GM18861 (cell line): ENCODE measurements at regions not wholly inside any gene's neighbourhood (a gene's known extent, or its start where the extent isn't known, plus 50 kb on each side); places are given as distances from the start of the nearest gene placed in this dataset.
"Not testable (repeated sequence)": the region's sequence is repeated elsewhere in the genome, so short reads cannot be mapped to it uniquely, and the experiment has no call there.

Experiments used
- ATAC-seq: cut with Tn5 transposase; IDR thresholded peaks from one replicate; pipeline ENCODE4 v1.9.1; 2021; ENCODE audit not compliant: unreplicated experiment

GRCh38 chr2:192675681-192676080 lies 480.9 kb upstream of the TMEFF2 start:
- no peak for ATAC-seq

GRCh38 chr2:192669505-192670091 lies 474.9 kb upstream of the TMEFF2 start:
- ATAC-seq, result no peak

GRCh38 chr2:192660555-192660954 lies 465.8 kb upstream of the TMEFF2 start:
- ATAC-seq, result not testable (repeated sequence)

- ATAC-seq, result no peak
These were observed 462.6 kb upstream of the TMEFF2 start for GRCh38 chr2:192657362-192657761.

- ATAC-seq, result no peak
These were observed 461.2 kb upstream of the TMEFF2 start for GRCh38 chr2:192655916-192656315.

- ATAC-seq, result no peak
These were observed 451.3 kb upstream of the TMEFF2 start for GRCh38 chr2:192645811-192646598.

- ATAC-seq, result no peak
These were observed 439.8 kb upstream of the TMEFF2 start for GRCh38 chr2:192634557-192634956.

GRCh38 chr2:192628017-192628416 lies 433.3 kb upstream of the TMEFF2 start:
- no peak for ATAC-seq

GRCh38 chr2:192615105-192615504 lies 420.4 kb upstream of the TMEFF2 start:
- ATAC-seq, result no peak

GRCh38 chr2:192604295-192604694 lies 409.6 kb upstream of the TMEFF2 start:
- ATAC-seq, result no peak

- ATAC-seq, result not testable (repeated sequence)
These were observed 403.9 kb upstream of the TMEFF2 start for GRCh38 chr2:192598649-192599048.

GRCh38 chr2:192593561-192593960 lies 398.8 kb upstream of the TMEFF2 start:
- no peak for ATAC-seq

- no peak for ATAC-seq
These were observed 396.9 kb upstream of the TMEFF2 start for GRCh38 chr2:192591617-192592016.

GRCh38 chr2:192585418-192585817 lies 390.7 kb upstream of the TMEFF2 start:
- no peak for ATAC-seq

GRCh38 chr2:192584976-192585375 lies 390.2 kb upstream of the TMEFF2 start:
- ATAC-seq, result no peak

GRCh38 chr2:192579965-192580700 lies 385.4 kb upstream of the TMEFF2 start:
- ATAC-seq, result no peak

- ATAC-seq, result no peak
These were observed 384.0 kb upstream of the TMEFF2 start for GRCh38 chr2:192578780-192579179.

GRCh38 chr2:192577706-192578105 lies 383.0 kb upstream of the TMEFF2 start:
- no peak for ATAC-seq

- no peak for ATAC-seq
These were observed 379.8 kb upstream of the TMEFF2 start for GRCh38 chr2:192574552-192574951.

GRCh38 chr2:192571636-192572035 lies 376.9 kb upstream of the TMEFF2 start:
- no peak for ATAC-seq

GRCh38 chr2:192570788-192571187 lies 376.1 kb upstream of the TMEFF2 start:
- no peak for ATAC-seq

GRCh38 chr2:192566863-192567262 lies 372.1 kb upstream of the TMEFF2 start:
- no peak for ATAC-seq
